ENCODE measurements at regions not wholly inside any gene's neighbourhood (a gene's known extent, or its start where the extent isn't known, plus 50 kb on each side); places are given as distances from the start of the nearest gene placed in this dataset.
"Not testable (repeated sequence)": the region's sequence is repeated elsewhere in the genome, so short reads cannot be mapped to it uniquely, and the experiment has no call there.

GRCh38 chr1:29805896-29806160 lies 569.5 kb downstream of the PTPRU start:
- DNase-seq (ENCODE audit: low read depth in 3 of 3), result no peak

GRCh38 chr1:29805122-29805895 lies 569.0 kb downstream of the PTPRU start:
- DNase-seq (ENCODE audit: low read depth in 3 of 3), result no peak

- no peak for DNase-seq (ENCODE audit: low read depth in 3 of 3)
Observed at GRCh38 chr1:29804181-29804899, 568.0 kb downstream of the PTPRU start.

- no peak for DNase-seq (ENCODE audit: low read depth in 3 of 3)
Observed at GRCh38 chr1:29803486-29803885, 567.2 kb downstream of the PTPRU start.

GRCh38 chr1:29802181-29803068 lies 566.1 kb downstream of the PTPRU start:
- no peak for DNase-seq (ENCODE audit: low read depth in 3 of 3)

GRCh38 chr1:29801561-29801973 lies 565.2 kb downstream of the PTPRU start:
- no peak for DNase-seq (ENCODE audit: low read depth in 3 of 3)

- DNase-seq (ENCODE audit: low read depth in 3 of 3), result no peak
Observed at GRCh38 chr1:29801003-29801402, 564.7 kb downstream of the PTPRU start.

GRCh38 chr1:29800522-29800956 lies 564.2 kb downstream of the PTPRU start:
- no peak for DNase-seq (ENCODE audit: low read depth in 3 of 3)

- DNase-seq (ENCODE audit: low read depth in 3 of 3), result no peak
Observed at GRCh38 chr1:29800120-29800519, 563.8 kb downstream of the PTPRU start.

GRCh38 chr1:29798699-29799566 lies 562.6 kb downstream of the PTPRU start:
- no peak for DNase-seq (ENCODE audit: low read depth in 3 of 3)

- DNase-seq (ENCODE audit: low read depth in 3 of 3), result not testable (repeated sequence)
Observed at GRCh38 chr1:29797125-29797524, 560.8 kb downstream of the PTPRU start.

- DNase-seq (ENCODE audit: low read depth in 3 of 3), result not testable (repeated sequence)
Observed at GRCh38 chr1:29795965-29796364, 559.6 kb downstream of the PTPRU start.

GRCh38 chr1:29793653-29794348 lies 557.5 kb downstream of the PTPRU start:
- no peak for DNase-seq (ENCODE audit: low read depth in 3 of 3)

- peak; percentile 41 to 50 (median 48) for DNase-seq (ENCODE audit: low read depth in 3 of 3)
Observed at GRCh38 chr1:29793101-29793546, 556.8 kb downstream of the PTPRU start.

- no peak for DNase-seq (ENCODE audit: low read depth in 3 of 3)
Observed at GRCh38 chr1:29789910-29790247, 553.6 kb downstream of the PTPRU start.

- DNase-seq (ENCODE audit: low read depth in 3 of 3), result no peak
Observed at GRCh38 chr1:29789221-29789909, 553.0 kb downstream of the PTPRU start.

GRCh38 chr1:29786791-29787732 lies 550.7 kb downstream of the PTPRU start:
- no peak for DNase-seq (ENCODE audit: low read depth in 3 of 3)

- no peak for DNase-seq (ENCODE audit: low read depth in 3 of 3)
Observed at GRCh38 chr1:29786195-29786594, 549.9 kb downstream of the PTPRU start.

GRCh38 chr1:29785554-29785953 lies 549.2 kb downstream of the PTPRU start:
- no peak for DNase-seq (ENCODE audit: low read depth in 3 of 3)

Data from stimulated activated CD4-positive, alpha-beta T cell treated with anti-CD3 and anti-CD28 coated beads, TNF-alpha, amount 100 ng/mL, for 48 hours (primary cell).